Duodenal mucosa (tissue), 2 donors: ENCODE measurements at regions not wholly inside any gene's neighbourhood (a gene's known extent, or its start where the extent isn't known, plus 50 kb on each side); places are given as distances from the start of the nearest gene placed in this dataset.
A peak's percentile ranks its signal among the peaks of the same experiment; 100 is the strongest.

Experiments
- H3K27ac ChIP-seq: one replicate; pipeline ENCODE4 v1.7.0; 2013; ENCODE audit warnings: low read depth, low read length
- H3K27me3 ChIP-seq, 2 donors: one replicate each; pipeline ENCODE4 v1.7.0; 2013; ENCODE audit warnings: low read length in 2 of 2, control low read depth in 1 of 2; ENCODE audit not compliant: insufficient read depth in 2 of 2, control insufficient read depth in 1 of 2
- H3K36me3 ChIP-seq, 2 donors: one replicate each; pipeline ENCODE4 v1.7.0; 2013; ENCODE audit warnings: low read length in 2 of 2, control low read depth in 1 of 2; ENCODE audit not compliant: insufficient read depth in 2 of 2, control insufficient read depth in 1 of 2
- H3K4me1 ChIP-seq, 2 donors: one replicate each; pipeline ENCODE4 v1.7.0; 2013; ENCODE audit warnings: low read length in 2 of 2, control low read depth in 1 of 2; ENCODE audit not compliant: insufficient read depth in 2 of 2, control insufficient read depth in 1 of 2
- H3K4me3 ChIP-seq, 2 donors: one replicate each; pipeline ENCODE4 v1.7.0; 2013; ENCODE audit warnings: low read length in 2 of 2, low read depth in 1 of 2
- H3K9ac ChIP-seq, 2 donors: one replicate each; pipeline ENCODE4 v1.7.0; 2013; ENCODE audit warnings: low read length in 2 of 2, low read depth in 1 of 2
- H3K9me3 ChIP-seq, 2 donors: one replicate each; pipeline ENCODE4 v1.7.0; 2013; ENCODE audit warnings: low read length in 2 of 2, control low read depth in 1 of 2; ENCODE audit not compliant: control insufficient read depth in 1 of 2

DNA sequence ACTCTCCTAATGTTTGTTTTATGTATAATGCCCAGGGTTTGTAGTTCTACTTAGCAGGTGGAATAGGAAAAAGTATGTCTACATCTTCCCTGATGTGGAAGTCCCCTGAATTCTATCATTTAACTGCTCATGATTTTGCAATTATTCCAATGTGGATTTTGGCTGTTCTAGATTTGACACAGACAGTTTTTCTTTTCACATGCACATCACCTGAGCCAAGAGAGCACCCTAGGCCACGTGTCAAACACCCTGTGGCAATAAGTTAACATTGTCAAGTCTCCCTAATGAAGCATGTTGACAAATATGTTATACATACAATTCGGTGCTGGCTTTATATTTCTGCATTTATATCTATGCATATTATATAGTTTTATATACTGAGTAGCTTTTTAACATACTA is 70.0 kb upstream of the SUCLG2 start:
- Histone ChIP-seq H3K27me3 (no peaks in the 10 kb centered on the region), H3K27ac (no peak overlapping the region), H3K9me3 (no peaks in the 10 kb centered on the region), H3K4me3 (no peak overlapping the region), H3K9ac (no peak overlapping the region), H3K4me1 (no peaks in the 10 kb centered on the region), H3K36me3 (no peaks in the 10 kb centered on the region)

DNA sequence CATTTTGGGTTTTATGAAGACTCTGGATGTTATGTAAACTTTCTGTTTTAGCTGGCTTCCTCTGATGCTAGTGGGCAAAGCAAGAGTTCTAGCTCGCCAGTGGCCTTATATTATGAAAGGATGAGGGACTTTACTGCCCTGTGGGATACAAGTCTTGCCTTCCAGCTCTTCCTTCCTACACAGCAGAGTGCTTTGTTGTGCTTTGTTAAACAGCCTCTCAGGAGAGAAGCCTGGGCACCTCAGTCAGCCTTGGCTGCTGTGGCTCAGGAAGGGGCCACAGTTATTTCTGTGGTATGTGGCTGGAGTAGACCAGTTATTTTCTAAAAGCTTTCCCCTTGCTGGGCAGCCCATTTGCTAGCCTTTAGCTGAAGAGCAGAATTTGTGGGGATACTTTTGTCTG is 69.5 kb upstream of the SUCLG2 start:
- Histone ChIP-seq H3K27ac (no peak overlapping the region), H3K9ac (no peak overlapping the region), H3K36me3 (no peaks in the 10 kb centered on the region), H3K9me3 (no peaks in the 10 kb centered on the region), H3K27me3 (no peaks in the 10 kb centered on the region), H3K4me3 (no peak overlapping the region), H3K4me1 (no peaks in the 10 kb centered on the region)

DNA sequence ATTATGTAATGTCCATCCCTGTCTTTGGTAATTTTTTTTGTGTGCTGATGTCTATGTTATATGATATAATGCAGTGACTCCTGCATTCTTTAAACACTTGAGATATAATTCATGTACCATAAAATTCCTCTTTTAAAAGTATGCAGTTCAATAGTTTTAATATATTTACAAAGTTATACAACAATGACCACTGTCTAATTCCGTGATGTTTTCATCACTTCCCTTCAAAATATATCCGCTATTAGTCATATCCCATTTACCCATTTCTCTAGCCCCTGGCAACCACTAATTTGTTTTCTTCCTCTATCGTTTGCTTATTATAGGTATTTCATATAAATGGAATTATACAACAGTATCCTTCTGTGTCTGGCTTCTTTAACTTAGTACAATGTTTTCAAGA is 64.9 kb upstream of the SUCLG2 start:
- H3K27me3 ChIP-seq = no peaks in the 10 kb centered on the region
- H3K27ac ChIP-seq = no peak overlapping the region
- H3K36me3 ChIP-seq = no peaks in the 10 kb centered on the region
- no peaks in the 10 kb centered on the region for H3K4me1 ChIP-seq
- no peak overlapping the region for H3K4me3 ChIP-seq
- no peak overlapping the region for H3K9ac ChIP-seq
- no peaks in the 10 kb centered on the region for H3K9me3 ChIP-seq

DNA sequence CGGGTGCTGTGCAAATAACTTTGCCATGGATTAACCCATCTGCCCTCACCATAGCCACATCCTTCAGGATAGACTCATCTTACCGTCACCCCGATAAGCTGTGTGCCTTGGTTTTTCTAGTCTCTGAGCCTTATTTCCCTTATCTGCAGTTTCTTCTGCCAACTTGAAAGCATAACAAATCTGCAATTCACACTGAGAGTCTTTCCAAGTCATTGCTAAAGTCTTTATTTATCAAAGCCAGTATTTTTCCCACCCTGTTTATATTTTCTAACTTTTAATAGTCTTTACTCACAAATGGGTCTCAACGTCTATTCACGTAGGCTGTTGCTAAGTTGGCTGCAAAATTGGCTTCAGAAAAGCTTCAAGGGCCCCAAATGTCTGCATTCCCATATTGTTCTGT is 61.6 kb upstream of the SUCLG2 start:
- Histone ChIP-seq H3K4me1 (no peaks in the 10 kb centered on the region), H3K9ac (no peak overlapping the region), H3K36me3 (no peaks in the 10 kb centered on the region), H3K27me3 (no peaks in the 10 kb centered on the region), H3K9me3 (no peaks in the 10 kb centered on the region), H3K4me3 (no peak overlapping the region), H3K27ac (no peak overlapping the region)

DNA sequence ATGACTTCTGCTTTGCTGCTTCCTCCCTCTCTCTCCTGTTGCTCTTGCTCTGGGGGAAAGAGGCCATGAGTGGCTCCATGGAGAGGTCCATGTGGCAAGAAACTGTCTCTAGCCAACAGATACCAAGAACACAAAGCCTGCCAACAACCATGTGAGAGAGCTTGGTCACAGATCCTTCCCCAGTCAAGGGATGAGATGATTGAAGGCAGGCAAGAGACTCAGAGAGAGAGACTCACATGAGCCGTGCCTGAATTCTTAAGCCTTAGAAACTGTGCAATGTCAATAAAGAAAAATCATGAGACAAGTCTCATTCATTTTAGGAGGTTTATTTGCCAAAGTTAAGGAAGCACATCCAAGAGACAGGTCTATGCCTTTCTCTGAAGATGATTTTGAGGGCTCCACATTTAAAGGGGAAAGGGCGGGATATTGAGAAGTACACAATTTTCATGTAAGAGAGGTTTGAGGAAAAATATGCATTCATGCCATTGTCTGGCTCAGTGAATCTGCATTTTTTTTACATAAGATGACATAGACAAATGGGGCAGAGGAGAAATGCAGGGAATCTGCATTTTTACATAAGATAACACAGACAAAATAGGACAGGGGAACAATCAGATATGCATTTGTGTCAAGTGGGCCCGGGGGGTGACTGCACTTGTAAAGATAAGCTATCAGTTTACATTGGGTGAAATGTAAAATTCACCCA is 59.5 kb upstream of the SUCLG2 start:
- no peaks in the 10 kb centered on the region for H3K4me1 ChIP-seq
- H3K9ac ChIP-seq = no peak overlapping the region
- no peak overlapping the region for H3K4me3 ChIP-seq
- H3K27ac ChIP-seq = no peak overlapping the region
- no peaks in the 10 kb centered on the region for H3K9me3 ChIP-seq
- no peaks in the 10 kb centered on the region for H3K36me3 ChIP-seq
- no peaks in the 10 kb centered on the region for H3K27me3 ChIP-seq

DNA sequence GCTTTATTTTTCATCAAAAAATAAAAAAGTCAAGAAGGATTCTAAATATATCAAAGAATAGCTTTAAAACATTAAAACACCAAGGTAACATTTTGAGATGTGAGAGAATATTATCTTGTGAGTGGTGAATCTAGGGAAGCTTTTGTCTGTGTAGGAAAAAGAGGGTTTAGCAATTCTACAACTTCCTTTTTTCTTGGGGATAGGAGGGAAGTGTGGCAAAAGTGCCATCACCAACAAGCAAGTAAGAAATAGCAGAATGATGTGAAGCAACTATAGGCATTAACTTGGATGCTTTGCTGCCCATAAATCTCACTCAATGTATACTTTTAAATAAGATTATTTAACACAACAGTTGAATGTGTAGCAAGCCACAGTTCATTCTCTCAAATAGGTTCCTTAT is 57.8 kb upstream of the SUCLG2 start:
- Histone ChIP-seq H3K9me3 (no peaks in the 10 kb centered on the region), H3K4me3 (no peak overlapping the region), H3K36me3 (no peaks in the 10 kb centered on the region), H3K27me3 (no peaks in the 10 kb centered on the region), H3K27ac (no peak overlapping the region), H3K4me1 (peaks cover 0 to 2% of the 10 kb centered on the region in 2 donors), H3K9ac (no peak overlapping the region)

DNA sequence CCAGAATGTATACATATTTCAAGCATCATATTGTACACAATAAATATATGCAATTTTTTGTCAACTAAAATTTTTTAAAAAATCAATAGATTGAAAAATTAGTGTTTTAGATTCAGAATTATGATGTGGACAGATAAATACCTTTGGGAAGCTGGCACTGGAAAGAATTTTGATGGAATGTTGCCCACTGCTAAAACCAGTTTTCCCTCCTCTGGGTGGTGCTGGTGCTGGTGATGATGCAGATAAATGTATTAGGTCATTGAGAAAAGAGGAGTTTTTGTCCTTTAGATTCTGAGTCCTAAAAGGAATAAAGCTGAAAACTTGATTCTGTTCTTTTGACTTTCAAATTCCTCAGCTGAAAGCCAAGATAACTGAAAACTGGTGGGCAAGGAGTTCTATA is 56.0 kb upstream of the SUCLG2 start:
- H3K9ac ChIP-seq = no peak overlapping the region
- H3K4me3 ChIP-seq = no peak overlapping the region
- H3K36me3 ChIP-seq = no peaks in the 10 kb centered on the region
- no peak overlapping the region for H3K27ac ChIP-seq
- no peaks in the 10 kb centered on the region for H3K27me3 ChIP-seq
- H3K4me1 ChIP-seq = peaks cover 4 to 12% of the 10 kb centered on the region in 2 donors
- no peaks in the 10 kb centered on the region for H3K9me3 ChIP-seq

DNA sequence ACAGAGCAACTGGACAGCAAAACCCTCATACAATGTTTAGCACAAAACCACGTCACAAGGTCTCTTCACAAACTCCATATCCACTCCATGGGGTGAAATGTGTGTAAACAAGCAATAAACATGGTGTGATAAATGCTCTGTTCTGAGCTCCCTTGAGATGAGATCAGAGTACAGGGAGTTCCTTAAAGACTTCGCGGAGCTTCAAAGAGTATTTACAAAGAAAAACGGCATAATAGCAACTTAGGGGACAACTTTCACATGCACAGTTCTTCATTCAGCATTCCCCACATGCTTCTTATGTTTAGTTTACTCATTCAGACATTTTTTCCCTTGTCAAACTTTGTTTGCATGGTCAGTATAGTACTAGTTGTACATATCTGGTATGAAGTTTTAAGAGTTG is 52.5 kb upstream of the SUCLG2 start:
- H3K9ac ChIP-seq = no peak overlapping the region
- H3K27me3 ChIP-seq = no peaks in the 10 kb centered on the region
- peak overlapping the region in 1 of 2 donors; percentile 38 for H3K4me3 ChIP-seq
- no peaks in the 10 kb centered on the region for H3K36me3 ChIP-seq
- H3K4me1 ChIP-seq = peaks cover 4 to 12% of the 10 kb centered on the region in 2 donors
- H3K27ac ChIP-seq = no peak overlapping the region
- no peaks in the 10 kb centered on the region for H3K9me3 ChIP-seq

DNA sequence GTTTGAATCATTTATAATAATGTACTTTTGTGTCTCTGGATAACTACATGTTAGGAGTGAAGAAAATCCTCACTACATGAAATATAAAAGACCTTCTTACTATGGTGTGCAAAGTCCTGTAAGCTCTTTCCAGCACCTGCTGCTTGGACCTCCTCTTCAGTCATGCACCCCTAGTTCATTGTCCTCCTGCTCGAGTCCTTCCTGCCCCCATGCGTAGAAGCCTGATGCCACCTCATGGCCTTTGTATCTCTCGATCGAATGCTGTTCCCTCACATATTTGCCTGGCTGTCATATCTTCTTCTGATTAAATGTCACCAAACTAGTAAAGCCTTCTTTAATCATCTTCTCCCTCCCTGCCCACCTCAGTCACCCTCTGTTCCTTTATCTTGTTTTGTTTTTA is 49.9 kb upstream of the SUCLG2 start:
- Histone ChIP-seq H3K4me1 (peaks cover 4 to 14% of the 10 kb centered on the region in 2 donors), H3K4me3 (no peak overlapping the region), H3K9me3 (no peaks in the 10 kb centered on the region), H3K27me3 (no peaks in the 10 kb centered on the region), H3K9ac (no peak overlapping the region), H3K36me3 (no peaks in the 10 kb centered on the region), H3K27ac (no peak overlapping the region)
